ENCODE measurements at regions not wholly inside any gene's neighbourhood (a gene's known extent, or its start where the extent isn't known, plus 50 kb on each side); places are given as distances from the start of the nearest gene placed in this dataset.

DNA sequence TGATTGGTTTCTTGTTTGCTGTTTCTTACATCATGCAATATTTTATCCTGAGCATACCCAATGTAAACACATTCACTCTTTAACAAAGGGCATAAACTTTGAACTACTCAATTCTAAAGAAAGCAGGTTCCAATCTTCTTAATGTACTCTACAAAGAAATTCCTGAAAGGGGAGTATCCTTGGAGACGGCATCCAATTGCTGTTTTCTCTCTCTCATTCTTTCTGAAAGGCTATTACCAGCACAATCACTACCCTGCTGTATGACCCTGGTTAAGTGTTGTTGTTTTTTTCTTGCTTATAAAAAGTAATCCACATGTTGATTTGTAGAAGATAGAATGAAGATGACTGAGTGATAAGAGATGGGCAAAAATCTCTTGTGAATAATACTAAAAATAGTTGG, 176.0 kb downstream of the ZNF365 start:
- no peak for DNase-seq (ENCODE audit: low spot score)

- DNase-seq (ENCODE audit: low spot score), result peak; percentile 55
Measured at GRCh38 chr10:62554632-62555199, 180.5 kb downstream of the ZNF365 start.

GRCh38 chr10:62559481-62560200, 185.5 kb downstream of the ZNF365 start:
- no peak for DNase-seq (ENCODE audit: low spot score)

DNA sequence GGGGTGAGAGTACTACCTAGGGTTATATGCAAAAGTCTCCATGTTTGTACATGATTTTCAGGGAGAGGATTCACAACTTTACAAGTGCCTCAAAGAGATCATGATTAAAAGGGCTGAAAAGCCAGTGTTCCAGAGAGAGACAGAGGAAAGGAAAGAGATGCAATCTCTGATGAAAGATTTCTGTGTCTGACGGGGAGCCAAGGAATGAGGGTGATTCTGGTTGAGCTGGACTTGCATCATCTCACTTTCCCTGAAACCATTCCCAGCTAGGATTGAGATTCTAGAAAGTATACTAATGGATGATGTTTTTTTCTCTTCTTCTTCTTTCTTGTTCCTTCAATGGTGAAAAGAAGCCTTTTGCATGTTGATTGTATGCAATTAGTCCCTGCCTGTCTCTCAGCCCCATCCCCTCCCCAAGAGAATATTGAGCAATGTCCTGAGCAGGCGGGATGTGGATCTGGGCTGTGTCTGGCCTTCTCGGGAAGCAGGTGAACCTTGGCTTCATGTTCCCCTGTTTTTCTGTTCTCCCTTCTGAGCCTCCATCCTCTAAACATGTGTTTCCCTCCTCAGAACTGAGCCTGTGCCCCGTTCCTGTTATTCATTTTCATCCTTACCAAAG, 186.1 kb downstream of the ZNF365 start:
- no peak for DNase-seq (ENCODE audit: low spot score)

- no peak for DNase-seq (ENCODE audit: low spot score)
Measured at GRCh38 chr10:62561151-62561550, 187.0 kb downstream of the ZNF365 start.

DNA sequence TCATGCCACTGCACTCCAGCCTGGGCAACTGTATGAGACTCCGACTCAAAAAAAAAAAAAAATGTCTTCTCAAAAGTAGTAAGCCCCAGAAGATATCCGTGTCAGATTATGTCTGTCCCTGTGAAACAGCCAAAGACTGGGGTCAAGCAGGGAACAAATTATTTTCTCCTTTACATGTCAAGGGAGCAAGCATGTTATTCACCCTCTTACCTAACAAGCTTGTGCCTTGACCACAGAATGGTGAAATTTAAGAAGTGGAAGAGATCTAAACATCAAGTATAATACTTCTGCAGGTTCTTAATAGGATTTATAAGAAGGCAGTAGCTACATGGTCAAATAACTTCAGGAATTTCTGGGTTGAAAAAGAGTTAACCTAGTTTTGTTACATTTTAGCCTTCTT, 187.9 kb downstream of the ZNF365 start:
- no peak for DNase-seq (ENCODE audit: low spot score)

- DNase-seq (ENCODE audit: low spot score), result no peak
Measured at GRCh38 chr10:62562795-62563194, 188.6 kb downstream of the ZNF365 start.

DNA sequence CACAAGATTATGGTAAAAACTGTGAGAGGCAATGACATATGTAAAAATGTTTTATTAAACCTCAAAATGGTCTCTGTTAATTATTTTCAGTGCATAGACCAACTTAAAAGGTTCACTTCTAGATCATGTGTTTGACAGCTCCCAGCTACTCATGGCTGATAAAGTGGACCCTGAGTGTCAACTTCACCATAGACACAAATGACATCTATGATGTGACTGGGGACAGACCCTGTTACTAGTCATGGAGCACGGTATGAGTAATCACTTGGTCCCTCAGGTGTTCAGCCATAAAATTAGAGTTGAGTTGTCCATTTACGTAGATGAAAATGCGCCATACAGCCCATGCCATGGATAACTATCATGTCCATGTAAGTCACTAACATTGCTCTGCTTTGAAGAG, 199.8 kb downstream of the ZNF365 start:
- no peak for DNase-seq (ENCODE audit: low spot score)

GRCh38 chr10:62577076-62577475, 202.9 kb downstream of the ZNF365 start:
- peak; percentile 34 for DNase-seq (ENCODE audit: low spot score)

DNA sequence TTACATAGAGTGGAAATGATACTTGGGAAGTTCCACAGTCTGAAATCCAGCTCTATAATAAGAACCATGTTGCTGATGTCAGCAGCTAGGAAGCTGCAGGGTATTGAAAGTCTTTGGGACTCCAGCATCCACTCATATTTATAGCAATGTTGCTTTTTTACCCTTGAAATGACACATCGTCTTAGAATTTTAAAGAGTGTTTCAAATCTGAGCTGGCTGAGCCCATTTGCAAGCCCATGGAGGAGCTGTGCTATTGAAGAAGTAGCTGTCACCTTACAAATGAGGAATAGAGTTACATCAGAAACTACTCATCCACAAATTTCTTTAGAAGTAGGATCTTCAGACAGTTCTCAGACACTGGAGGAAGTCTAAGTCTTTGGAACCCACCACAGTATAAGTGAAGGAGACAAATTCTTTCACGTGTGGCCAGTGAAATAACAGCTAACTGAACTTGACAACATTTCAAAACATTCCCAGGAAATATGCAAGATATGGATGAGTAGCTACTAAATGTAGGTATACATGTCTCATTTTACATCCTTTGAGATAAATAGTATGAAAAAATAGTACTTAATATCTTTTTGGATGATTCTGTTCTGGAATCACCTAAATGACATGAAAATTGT, 203.6 kb downstream of the ZNF365 start:
- peak; percentile 86 for DNase-seq (ENCODE audit: low spot score)

DNA sequence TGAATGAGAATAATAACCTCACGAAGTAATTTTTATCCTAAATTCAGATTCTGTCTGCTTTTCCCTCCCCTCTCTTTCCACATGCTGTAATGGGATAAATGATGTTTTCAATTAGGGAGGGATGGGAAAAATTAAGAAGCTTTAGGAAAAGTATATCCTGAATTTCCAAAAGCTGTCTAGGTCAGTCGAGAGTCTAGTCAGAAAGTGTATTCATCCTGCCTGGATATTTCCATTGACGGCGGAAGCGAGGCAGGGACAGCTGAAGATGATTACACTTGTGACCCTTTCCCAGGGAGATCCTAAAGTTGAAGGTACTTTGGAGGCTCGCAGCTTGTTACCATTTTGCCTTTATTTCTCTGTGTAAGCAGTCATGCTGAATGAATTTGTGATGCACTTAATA, 204.1 kb downstream of the ZNF365 start:
- DNase-seq (ENCODE audit: low spot score), result no peak

GRCh38 chr10:62578916-62579315, 204.7 kb downstream of the ZNF365 start:
- no peak for DNase-seq (ENCODE audit: low spot score)

- peak; percentile 44 for DNase-seq (ENCODE audit: low spot score)
Measured at GRCh38 chr10:62580396-62580795, 206.2 kb downstream of the ZNF365 start.

DNA sequence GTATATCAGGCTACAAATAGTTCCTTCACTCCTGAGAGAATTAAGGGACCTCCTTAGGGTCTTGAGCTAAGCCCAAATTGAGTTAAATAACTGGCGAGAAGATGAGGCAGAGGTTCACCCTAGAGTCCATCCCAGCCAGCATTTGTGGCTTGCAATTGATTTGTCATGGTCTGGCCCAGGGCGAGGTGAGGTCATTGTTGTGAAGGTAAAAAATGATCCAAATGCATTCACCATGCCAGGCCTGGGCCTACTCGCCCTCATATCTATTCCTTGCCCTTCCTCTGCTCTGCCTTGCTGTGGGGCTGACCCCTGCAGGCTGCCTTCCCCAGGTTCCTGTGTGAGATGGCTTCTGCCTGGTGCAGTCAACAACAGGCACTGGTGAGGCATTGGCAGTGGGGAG, 207.2 kb downstream of the ZNF365 start:
- peak; percentile 30 for DNase-seq (ENCODE audit: low spot score)

DNA sequence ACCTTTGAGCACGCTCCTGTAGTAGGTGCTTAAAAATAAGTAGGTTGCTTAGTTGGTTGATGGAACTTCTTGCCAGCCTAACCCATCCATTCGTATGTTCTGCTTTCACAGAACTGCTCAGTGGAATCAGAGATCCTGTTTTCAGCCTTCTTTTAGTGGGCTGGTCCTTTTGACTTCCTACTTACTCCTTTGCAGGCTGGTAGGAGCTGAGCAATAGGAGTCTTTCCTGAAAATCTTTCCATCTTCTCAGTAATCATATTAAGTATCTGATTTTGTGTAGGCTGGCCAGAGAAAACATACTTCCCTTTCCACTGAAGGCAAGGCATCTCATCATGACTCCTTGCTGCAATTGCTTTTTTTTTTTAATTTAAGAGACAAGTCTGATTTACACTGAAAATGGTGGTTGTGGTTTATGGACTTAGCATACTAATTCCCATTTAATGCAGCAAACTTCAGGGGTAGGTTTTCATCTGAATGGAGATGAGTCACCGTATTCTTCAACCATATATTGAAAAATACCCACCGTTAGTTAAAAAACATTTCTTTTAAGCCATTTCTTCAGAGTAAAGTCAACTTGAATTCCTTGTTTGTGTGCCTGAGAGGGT, 208.0 kb downstream of the ZNF365 start:
- DNase-seq (ENCODE audit: low spot score), result no peak

GRCh38 chr10:62582804-62583208, 208.6 kb downstream of the ZNF365 start:
- DNase-seq (ENCODE audit: low spot score), result peak; percentile 78

DNA sequence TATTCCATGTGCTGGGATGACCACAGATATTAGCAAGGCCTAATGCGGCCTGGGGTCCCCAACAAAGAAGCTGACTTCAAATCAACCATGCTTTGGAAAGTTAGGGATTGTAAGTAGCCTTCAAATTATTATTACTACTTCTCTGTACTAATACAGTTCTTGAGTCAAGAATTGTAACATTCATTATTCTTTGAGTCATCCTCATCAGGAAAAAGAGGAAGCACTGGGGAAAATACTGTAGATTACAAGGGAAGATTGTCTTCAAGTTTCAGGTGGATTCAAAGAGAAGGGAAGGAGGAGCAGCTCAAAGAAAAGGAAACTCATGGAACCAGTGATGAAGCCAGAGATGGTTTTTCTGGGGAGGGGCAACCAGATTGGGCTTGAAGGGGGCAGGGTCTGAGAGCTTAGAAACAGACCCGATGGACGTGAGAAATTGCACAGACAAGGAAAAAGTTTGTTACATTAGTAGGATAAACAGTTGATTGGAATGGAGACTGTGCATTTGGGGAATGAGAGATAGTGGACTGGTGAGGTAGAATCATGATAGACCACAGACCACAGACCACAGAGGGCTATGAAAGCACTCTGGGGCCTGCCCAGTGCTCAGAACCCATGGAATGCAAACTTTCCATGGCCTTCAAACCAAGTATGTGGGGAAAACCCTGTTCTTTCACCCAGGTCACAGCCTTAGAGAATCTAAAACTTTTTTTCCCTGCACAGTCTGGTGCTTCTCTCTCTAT, 209.9 kb downstream of the ZNF365 start:
- DNase-seq (ENCODE audit: low spot score), result peak; percentile 93

GRCh38 chr10:62584731-62585130, 210.6 kb downstream of the ZNF365 start:
- peak; percentile 57 for DNase-seq (ENCODE audit: low spot score)

- DNase-seq (ENCODE audit: low spot score), result no peak
Measured at GRCh38 chr10:62585211-62585775, 211.1 kb downstream of the ZNF365 start.

DNA sequence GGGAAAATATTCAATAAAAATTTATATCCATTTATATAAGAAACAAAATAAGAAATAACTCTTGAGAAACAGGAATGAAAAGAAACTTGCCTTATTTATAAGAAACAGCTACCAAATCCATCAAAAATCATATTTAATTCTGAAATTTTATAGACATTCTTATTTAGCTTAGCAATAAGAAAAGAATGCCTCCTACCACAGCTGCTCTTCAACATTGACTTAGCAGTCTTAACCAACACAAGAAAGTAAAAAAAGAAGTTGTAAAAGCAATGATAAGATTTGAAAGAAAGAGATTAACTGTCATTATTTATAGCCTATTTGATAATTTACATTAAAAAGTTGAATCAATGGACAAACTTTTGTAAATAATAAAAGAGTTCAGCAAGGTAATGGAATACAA, 212.8 kb downstream of the ZNF365 start:
- DNase-seq (ENCODE audit: low spot score), result no peak

DNA sequence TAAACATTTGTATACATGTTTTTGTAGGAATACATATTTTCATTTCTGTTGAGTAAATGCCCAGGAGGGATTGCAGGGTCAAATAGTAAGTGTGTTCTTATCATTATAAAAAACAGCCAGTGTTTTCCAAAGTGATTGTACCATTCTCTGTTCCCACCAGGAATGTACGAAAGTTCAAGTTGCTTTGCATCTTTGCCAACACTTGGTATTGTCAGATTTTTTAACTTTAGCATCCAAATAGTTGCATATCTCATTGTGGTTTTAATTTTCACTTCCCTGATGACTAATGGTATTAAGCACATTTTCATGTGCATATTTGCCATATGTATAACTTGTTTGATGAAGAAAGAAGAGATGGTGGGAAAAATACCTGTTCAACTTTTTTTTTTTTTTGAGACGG, 213.9 kb downstream of the ZNF365 start:
- no peak for DNase-seq (ENCODE audit: low spot score)

- no peak for DNase-seq (ENCODE audit: low spot score)
Measured at GRCh38 chr10:62589689-62590088, 214.8 kb upstream of the ADO start.
